ENCODE measurements at regions not wholly inside any gene's neighbourhood (a gene's known extent, or its start where the extent isn't known, plus 50 kb on each side); places are given as distances from the start of the nearest gene placed in this dataset.

DNA sequence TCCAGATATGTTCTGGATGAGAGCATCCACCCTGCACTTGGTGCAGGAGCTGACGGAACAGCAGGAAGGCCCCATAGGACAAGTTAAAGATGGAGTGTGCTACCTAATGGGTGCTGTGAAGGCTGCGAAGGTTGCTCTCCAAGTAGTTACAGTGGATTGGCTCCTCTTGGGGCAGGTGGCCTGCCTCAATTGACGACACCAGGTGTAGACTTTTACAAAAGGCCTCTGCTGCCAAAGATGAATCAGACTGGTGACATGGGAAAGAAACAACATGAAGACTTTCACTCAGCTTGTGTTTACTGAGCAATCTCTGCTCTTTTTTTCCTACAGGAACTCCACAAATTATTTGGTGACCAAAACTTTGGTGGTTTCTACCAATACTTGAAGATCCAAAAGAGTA is 437.7 kb downstream of the PLCL1 start:
- Histone ChIP-seq H3K4me1 (ENCODE audit: low read length) (no peaks in the 10 kb centered on the region), H3K36me3 (replicated peaks; ENCODE audit: low read depth, low read length) (no peaks in the 10 kb centered on the region), H3K9me3 (ENCODE audit: insufficient read depth, low read length) (no peaks in the 10 kb centered on the region), H3K79me2 (ENCODE audit: low read length) (no peaks in the 10 kb centered on the region), H3K27ac (ENCODE audit: low read length) (no peak overlapping the region), H3K4me3 (ENCODE audit: low read length) (no peak overlapping the region), H3K4me2 (ENCODE audit: low read length) (no peak overlapping the region), H2AFZ (ENCODE audit: low read depth, low read length) (no peak overlapping the region), H3K9ac (ENCODE audit: low read length) (no peak overlapping the region), H4K20me1 (ENCODE audit: insufficient read depth, low read length) (no peaks in the 10 kb centered on the region), H3K27me3 (ENCODE audit: low read depth, low read length) (no peaks in the 10 kb centered on the region)
- TF ChIP-seq EZH2phosphoT487 (IDR thresholded peaks at IDR 0.05; ENCODE audit: low read depth): no peak
- TF ChIP-seq, protein P1, sequence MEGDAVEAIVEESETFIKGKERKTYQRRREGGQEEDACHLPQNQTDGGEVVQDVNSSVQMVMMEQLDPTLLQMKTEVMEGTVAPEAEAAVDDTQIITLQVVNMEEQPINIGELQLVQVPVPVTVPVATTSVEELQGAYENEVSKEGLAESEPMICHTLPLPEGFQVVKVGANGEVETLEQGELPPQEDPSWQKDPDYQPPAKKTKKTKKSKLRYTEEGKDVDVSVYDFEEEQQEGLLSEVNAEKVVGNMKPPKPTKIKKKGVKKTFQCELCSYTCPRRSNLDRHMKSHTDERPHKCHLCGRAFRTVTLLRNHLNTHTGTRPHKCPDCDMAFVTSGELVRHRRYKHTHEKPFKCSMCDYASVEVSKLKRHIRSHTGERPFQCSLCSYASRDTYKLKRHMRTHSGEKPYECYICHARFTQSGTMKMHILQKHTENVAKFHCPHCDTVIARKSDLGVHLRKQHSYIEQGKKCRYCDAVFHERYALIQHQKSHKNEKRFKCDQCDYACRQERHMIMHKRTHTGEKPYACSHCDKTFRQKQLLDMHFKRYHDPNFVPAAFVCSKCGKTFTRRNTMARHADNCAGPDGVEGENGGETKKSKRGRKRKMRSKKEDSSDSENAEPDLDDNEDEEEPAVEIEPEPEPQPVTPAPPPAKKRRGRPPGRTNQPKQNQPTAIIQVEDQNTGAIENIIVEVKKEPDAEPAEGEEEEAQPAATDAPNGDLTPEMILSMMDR (IDR thresholded peaks at IDR 0.05; ENCODE audit: low read depth, low read length): no peak

DNA sequence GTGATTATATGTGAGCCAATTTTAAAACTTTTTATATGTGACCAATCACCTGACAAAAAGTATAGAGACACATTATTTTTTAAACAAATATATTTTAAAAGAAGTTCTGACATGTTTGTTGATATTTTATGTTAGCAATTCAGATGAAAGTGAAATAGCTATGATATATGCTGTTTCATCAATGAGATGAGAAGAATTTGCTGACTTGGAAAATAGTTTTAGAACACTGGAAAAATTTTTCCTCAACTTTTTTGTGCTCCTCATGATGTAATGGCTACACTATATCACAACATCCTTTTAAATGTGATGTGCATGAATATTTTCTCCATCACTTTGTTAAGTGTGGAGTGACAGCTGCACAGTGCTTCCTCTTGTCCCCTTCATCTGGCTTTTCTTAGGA is 434.0 kb downstream of the PLCL1 start:
- Histone ChIP-seq H3K4me1 (ENCODE audit: low read length) (no peaks in the 10 kb centered on the region), H3K9me3 (ENCODE audit: insufficient read depth, low read length) (no peaks in the 10 kb centered on the region), H3K4me2 (ENCODE audit: low read length) (no peak overlapping the region), H4K20me1 (ENCODE audit: insufficient read depth, low read length) (no peaks in the 10 kb centered on the region), H3K27ac (ENCODE audit: low read length) (no peak overlapping the region), H3K27me3 (ENCODE audit: low read depth, low read length) (no peaks in the 10 kb centered on the region), H3K4me3 (ENCODE audit: low read length) (no peak overlapping the region), H2AFZ (ENCODE audit: low read depth, low read length) (no peak overlapping the region), H3K9ac (ENCODE audit: low read length) (no peak overlapping the region), H3K36me3 (replicated peaks; ENCODE audit: low read depth, low read length) (no peaks in the 10 kb centered on the region), H3K79me2 (ENCODE audit: low read length) (no peaks in the 10 kb centered on the region)
- TF ChIP-seq, protein P1 (IDR thresholded peaks at IDR 0.05; ENCODE audit: low read depth, low read length): no peak
- TF ChIP-seq EZH2phosphoT487 (IDR thresholded peaks at IDR 0.05; ENCODE audit: low read depth): no peak

DNA sequence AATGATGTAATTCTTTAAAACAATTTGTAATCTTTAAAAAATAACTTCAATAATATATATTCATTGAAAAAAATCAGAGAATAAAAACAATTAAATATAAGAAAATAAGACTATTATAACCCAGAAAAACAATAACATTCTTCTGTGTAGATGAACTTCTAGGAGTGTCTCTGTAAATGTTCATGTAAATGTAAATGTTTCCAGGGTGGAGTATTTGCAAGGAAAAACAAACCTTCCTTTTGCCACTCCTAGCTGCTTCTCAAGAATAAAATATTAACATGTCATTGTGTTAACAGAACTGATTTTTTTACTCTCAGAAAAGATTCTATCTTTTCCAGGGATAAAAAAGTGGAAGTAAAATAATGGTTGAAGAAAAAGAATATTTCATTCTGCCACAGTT is 431.9 kb downstream of the PLCL1 start:
- Histone ChIP-seq H3K36me3 (replicated peaks; ENCODE audit: low read depth, low read length) (no peaks in the 10 kb centered on the region), H3K27me3 (ENCODE audit: low read depth, low read length) (no peaks in the 10 kb centered on the region), H3K4me1 (ENCODE audit: low read length) (no peaks in the 10 kb centered on the region), H3K9me3 (ENCODE audit: insufficient read depth, low read length) (no peaks in the 10 kb centered on the region), H3K4me3 (ENCODE audit: low read length) (no peak overlapping the region), H3K79me2 (ENCODE audit: low read length) (no peaks in the 10 kb centered on the region), H2AFZ (ENCODE audit: low read depth, low read length) (no peak overlapping the region), H3K4me2 (ENCODE audit: low read length) (no peak overlapping the region), H3K9ac (ENCODE audit: low read length) (no peak overlapping the region), H3K27ac (ENCODE audit: low read length) (no peak overlapping the region), H4K20me1 (ENCODE audit: insufficient read depth, low read length) (no peaks in the 10 kb centered on the region)
- TF ChIP-seq, protein P1 (IDR thresholded peaks at IDR 0.05; ENCODE audit: low read depth, low read length): no peak
- no peak for TF ChIP-seq EZH2phosphoT487 (IDR thresholded peaks at IDR 0.05; ENCODE audit: low read depth)

DNA sequence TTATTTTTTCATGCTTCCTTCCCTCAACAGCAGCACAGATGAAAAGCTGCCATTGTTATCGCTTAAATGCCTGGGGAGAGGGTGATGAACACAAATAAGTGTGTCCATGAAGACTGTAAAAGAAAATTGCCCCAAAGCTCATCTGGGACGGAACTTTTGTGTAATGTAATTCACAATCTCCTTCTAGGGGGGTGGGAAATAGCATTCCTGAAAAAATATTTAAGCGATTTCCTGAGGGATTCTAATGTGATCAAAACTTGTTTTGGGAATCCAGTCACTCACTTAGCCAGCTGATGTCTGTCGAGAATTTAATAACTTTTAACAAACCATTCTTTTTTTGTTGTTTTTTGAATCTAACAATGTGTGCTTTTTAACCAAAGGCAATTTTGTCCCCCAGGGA is 427.9 kb downstream of the PLCL1 start:
- Histone ChIP-seq H3K4me3 (ENCODE audit: low read length) (no peak overlapping the region), H3K27me3 (ENCODE audit: low read depth, low read length) (no peaks in the 10 kb centered on the region), H3K9ac (ENCODE audit: low read length) (no peak overlapping the region), H4K20me1 (ENCODE audit: insufficient read depth, low read length) (no peaks in the 10 kb centered on the region), H3K4me2 (ENCODE audit: low read length) (no peak overlapping the region), H2AFZ (ENCODE audit: low read depth, low read length) (no peak overlapping the region), H3K4me1 (ENCODE audit: low read length) (no peaks in the 10 kb centered on the region), H3K79me2 (ENCODE audit: low read length) (no peaks in the 10 kb centered on the region), H3K9me3 (ENCODE audit: insufficient read depth, low read length) (no peaks in the 10 kb centered on the region), H3K27ac (ENCODE audit: low read length) (no peak overlapping the region), H3K36me3 (replicated peaks; ENCODE audit: low read depth, low read length) (no peaks in the 10 kb centered on the region)
- TF ChIP-seq, protein P1 (IDR thresholded peaks at IDR 0.05; ENCODE audit: low read depth, low read length): no peak
- TF ChIP-seq EZH2phosphoT487 (IDR thresholded peaks at IDR 0.05; ENCODE audit: low read depth): no peak

Data from OCI-LY3 (cell line).